ENCODE measurements at regions not wholly inside any gene's neighbourhood (a gene's known extent, or its start where the extent isn't known, plus 50 kb on each side); places are given as distances from the start of the nearest gene placed in this dataset.

DNA sequence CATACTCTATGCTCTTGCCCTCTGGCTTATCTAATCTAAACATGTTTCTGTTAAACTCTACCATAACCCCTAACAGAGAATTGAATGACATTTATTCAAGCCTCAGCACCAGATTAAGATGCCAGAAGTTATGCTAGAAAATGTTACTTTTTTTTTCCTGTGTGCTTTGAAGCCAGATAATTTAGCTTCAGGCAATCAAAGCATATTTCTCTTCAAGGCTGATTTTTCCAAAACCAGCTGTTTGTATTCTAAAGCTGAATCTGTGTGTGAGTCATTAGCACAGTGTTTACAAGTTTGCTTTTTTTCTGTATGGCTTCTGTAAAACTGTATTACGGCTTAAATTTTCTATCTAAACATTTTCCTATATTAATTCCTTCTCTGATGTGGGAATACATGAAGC is 326.1 kb downstream of the FSCB start:
- TF ChIP-seq POLR2AphosphoS5 (IDR thresholded peaks at IDR 0.05; ENCODE audit: low read depth, low read length) (no peak), KDM4B (CRISPR knock-in tag; IDR thresholded peaks at IDR 0.05) (no peak), ELF3 (CRISPR knock-in tag; IDR thresholded peaks at IDR 0.05) (no peak), MYC (CRISPR knock-in tag; IDR thresholded peaks at IDR 0.05; ENCODE audit: borderline replicate concordance) (no peak)
